Neural crest cell (in vitro differentiated cells): ENCODE measurements at regions not wholly inside any gene's neighbourhood (a gene's known extent, or its start where the extent isn't known, plus 50 kb on each side); places are given as distances from the start of the nearest gene placed in this dataset.

Experiments
- DNase-seq: peaks from one replicate; pipeline ENCODE4 v3.0.0; 2021; ENCODE audit warnings: low read depth, mixed read lengths, low spot score
- H3K27ac Mint-ChIP-seq: one replicate; pipeline ENCODE4 v1.8.0; 2021; ENCODE audit warnings: mild to moderate bottlenecking, mixed read lengths; ENCODE audit not compliant: unreplicated experiment
- H3K27me3 Mint-ChIP-seq: 2 replicates; pipeline ENCODE4 v1.8.0; 2021; ENCODE audit warnings: low read depth, mild to moderate bottlenecking, mixed read lengths
- H3K36me3 Mint-ChIP-seq: 2 replicates; pipeline ENCODE4 v1.8.0; 2021; ENCODE audit warnings: low read depth, mild to moderate bottlenecking, mixed read lengths
- H3K4me1 Mint-ChIP-seq: 2 replicates; pipeline ENCODE4 v1.8.0; 2021; ENCODE audit warnings: mixed read lengths
- H3K4me3 Mint-ChIP-seq: one replicate; pipeline ENCODE4 v1.8.0; 2021; ENCODE audit warnings: mild to moderate bottlenecking, mixed read lengths
- H3K9me3 Mint-ChIP-seq: 2 replicates; pipeline ENCODE4 v1.8.0; 2021; ENCODE audit warnings: mixed read lengths
- TF ChIP-seq, protein P1 (sequence below): fragments of 200-600 bp; sonication (generic); conservative IDR thresholded peaks from 2 replicates; pipeline ENCODE4 v1.5.0; 2021; ENCODE audit warnings: antibody characterized with exemption, mild to moderate bottlenecking

DNA sequence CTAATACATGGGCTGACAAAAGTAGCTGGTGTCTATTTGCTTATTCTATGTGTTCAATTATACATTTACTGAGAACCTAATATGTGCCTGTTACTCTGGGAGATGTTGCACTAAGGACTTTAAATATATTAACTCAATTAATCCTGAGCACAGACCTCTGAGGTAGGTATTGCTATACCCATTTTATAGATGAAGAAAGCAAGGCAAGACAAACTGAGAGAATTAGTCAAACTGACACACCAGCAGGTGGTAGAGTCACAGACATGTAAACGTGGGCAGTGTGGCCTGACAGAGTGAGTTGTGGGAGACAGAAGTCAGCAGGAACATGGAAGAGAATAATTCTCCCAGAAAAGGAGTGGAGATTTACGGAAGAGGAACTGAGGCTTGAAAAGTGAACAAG, 428.9 kb downstream of the LPIN1 start:
- H3K4me3 Mint-ChIP-seq, result no peak overlapping the region
- H3K9me3 Mint-ChIP-seq, result no peaks in the 10 kb centered on the region
- TF ChIP-seq, protein P1, sequence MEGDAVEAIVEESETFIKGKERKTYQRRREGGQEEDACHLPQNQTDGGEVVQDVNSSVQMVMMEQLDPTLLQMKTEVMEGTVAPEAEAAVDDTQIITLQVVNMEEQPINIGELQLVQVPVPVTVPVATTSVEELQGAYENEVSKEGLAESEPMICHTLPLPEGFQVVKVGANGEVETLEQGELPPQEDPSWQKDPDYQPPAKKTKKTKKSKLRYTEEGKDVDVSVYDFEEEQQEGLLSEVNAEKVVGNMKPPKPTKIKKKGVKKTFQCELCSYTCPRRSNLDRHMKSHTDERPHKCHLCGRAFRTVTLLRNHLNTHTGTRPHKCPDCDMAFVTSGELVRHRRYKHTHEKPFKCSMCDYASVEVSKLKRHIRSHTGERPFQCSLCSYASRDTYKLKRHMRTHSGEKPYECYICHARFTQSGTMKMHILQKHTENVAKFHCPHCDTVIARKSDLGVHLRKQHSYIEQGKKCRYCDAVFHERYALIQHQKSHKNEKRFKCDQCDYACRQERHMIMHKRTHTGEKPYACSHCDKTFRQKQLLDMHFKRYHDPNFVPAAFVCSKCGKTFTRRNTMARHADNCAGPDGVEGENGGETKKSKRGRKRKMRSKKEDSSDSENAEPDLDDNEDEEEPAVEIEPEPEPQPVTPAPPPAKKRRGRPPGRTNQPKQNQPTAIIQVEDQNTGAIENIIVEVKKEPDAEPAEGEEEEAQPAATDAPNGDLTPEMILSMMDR, result no peak
- H3K27ac Mint-ChIP-seq, result no peak overlapping the region
- H3K4me1 Mint-ChIP-seq, result peaks cover 21% of the 10 kb centered on the region
- H3K27me3 Mint-ChIP-seq, result no peaks in the 10 kb centered on the region
- no peak for DNase-seq
- no peaks in the 10 kb centered on the region for H3K36me3 Mint-ChIP-seq

DNA sequence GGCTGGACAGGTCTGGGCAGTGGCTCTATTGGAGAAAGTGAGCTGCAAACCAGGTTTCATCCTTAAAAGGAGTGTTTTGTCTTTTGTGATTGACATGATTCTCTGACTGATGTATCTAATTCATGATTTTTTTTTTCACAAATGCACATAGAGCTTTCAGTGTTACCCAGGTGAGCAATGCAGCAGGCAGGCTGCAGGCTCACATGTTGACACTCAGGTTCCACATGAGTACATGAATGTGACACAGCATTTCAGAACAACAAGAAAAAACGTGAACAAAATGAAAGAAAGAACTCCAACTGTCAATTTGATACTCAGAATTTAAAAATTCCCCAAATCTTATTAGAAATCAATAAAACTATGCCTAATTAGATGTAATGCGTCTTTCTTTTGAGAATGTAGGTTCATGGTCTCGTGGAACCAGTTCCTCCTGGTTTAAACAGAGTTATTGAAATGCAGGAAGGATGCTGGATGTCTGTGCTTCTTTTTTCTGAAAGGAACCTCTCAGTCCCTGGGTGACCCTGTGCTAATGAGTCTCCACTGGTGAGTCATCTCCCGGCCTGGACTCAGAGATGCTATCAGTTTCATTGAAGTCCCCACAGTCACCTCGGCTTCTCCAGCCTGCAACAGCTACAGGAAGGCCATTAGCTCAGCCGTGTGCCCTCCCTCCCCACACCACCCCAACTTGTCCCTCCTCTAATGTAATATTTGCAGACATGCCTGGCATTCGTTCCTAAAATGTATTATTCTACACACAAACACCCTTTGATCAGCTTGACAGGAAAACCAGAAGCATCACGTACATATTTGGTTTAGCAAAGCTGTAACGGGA, 430.4 kb downstream of the LPIN1 start:
- TF ChIP-seq, protein P1, result no peak
- Mint-ChIP-seq H3K9me3 (no peaks in the 10 kb centered on the region), H3K36me3 (no peaks in the 10 kb centered on the region), H3K27me3 (no peaks in the 10 kb centered on the region), H3K27ac (no peak overlapping the region), H3K4me3 (no peak overlapping the region), H3K4me1 (peaks cover 21% of the 10 kb centered on the region)
- DNase-seq, result no peak

DNA sequence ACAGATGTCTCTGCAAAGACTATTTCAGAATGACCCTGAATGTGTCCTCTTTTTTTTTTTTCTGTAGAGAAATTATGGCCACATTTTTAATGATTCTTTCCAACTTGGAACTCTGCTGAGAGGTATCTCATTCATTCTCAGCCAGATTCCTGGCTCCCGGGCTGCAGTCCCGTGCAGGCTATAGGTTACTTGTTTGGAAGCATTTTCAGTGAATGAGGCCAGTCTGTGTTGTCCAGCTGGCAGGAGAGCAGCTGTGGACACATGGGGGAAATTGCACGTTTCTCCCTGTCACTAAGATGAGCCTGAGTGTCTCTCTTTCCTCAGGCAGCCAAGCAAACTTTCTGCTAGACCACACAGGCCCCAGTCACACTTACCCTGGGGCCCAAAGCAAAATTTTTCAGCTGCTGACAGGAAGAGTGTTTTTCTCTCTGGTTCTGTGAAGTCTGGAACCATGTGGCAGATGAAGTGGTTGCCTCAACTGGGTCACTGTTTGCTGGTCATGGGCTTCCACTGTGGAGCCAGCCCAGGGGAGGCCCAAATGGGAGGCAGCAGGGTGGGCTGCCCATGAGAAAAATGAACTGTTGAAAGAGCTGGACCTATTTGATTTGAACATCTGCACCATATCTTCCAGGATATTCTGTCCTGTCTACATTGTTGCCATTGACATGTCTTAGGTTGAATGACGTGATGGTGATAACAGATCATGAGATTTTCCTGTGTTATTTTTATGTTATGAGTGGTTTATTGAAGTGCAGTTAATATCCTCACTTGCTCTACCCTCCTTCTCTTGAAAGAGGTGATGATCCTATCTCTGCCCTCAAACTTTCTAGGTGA, 431.2 kb downstream of the LPIN1 start:
- no peaks in the 10 kb centered on the region for H3K36me3 Mint-ChIP-seq
- H3K9me3 Mint-ChIP-seq, result no peaks in the 10 kb centered on the region
- no peak overlapping the region for H3K27ac Mint-ChIP-seq
- TF ChIP-seq, protein P1, result no peak
- no peaks in the 10 kb centered on the region for H3K27me3 Mint-ChIP-seq
- no peak for DNase-seq
- no peak overlapping the region for H3K4me3 Mint-ChIP-seq
- peaks cover 21% of the 10 kb centered on the region for H3K4me1 Mint-ChIP-seq

DNA sequence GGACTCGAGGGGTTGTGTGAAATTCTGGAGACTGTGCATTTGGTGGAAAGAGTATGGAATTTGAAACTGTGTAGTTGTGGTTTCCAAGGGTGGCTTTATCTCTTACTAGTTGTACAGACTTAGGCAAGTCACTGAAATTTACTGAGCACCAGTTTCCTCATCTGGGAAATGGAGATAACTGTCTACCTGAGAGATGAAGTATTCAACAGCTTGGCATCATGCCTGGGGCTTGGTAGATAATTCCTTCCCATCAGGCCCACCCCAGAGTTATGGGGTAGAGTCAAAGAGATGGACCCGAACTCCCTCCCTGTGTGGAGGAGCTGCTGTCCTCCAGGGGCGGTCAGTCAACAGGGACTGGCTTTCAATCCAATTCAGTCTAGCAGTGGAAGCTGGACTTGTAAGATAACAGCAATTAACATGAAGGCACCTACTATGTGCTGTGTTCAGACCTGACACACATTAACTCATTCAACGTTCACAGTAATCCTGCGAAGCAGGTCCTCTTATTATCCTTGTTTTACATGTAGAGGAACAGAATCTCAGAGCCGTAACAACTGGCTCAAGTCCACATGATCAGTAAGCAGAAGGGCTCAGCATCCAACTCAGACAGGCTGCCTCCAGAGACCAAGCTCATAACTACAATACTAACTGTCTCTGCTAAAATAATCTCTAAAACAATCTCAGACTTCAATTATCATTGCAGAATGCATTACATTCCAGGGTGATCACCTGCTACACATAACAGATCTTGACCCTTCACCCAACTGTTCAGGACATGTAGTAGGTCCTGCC, 432.1 kb downstream of the LPIN1 start:
- no peak overlapping the region for H3K4me3 Mint-ChIP-seq
- no peaks in the 10 kb centered on the region for H3K36me3 Mint-ChIP-seq
- no peak for DNase-seq
- TF ChIP-seq, protein P1, result no peak
- H3K9me3 Mint-ChIP-seq, result no peaks in the 10 kb centered on the region
- H3K27me3 Mint-ChIP-seq, result no peaks in the 10 kb centered on the region
- H3K27ac Mint-ChIP-seq, result no peak overlapping the region
- peaks cover 21% of the 10 kb centered on the region for H3K4me1 Mint-ChIP-seq

DNA sequence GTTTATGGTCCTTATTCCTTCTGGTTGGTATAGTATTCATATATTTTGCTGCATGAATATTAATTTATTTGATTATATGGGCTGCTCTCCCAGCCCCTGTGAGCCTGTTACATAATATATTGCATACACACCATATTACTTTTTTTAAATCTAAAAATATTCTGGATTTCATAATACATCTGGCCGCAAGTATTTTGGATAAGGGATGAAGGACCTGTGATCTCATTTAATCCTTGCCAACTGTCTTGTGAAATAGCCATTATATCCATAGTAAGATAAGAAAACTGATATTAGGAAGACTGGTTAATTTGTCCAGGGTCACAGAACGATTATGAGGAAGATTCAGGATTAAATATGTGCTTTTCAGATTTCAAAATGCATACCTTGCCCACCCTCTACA, 433.6 kb downstream of the LPIN1 start:
- TF ChIP-seq, protein P1, result no peak
- no peaks in the 10 kb centered on the region for H3K9me3 Mint-ChIP-seq
- no peaks in the 10 kb centered on the region for H3K27me3 Mint-ChIP-seq
- H3K4me3 Mint-ChIP-seq, result no peak overlapping the region
- no peak overlapping the region for H3K27ac Mint-ChIP-seq
- no peak for DNase-seq
- peaks cover 21% of the 10 kb centered on the region for H3K4me1 Mint-ChIP-seq
- no peaks in the 10 kb centered on the region for H3K36me3 Mint-ChIP-seq
